ENCODE measurements at regions not wholly inside any gene's neighbourhood (a gene's known extent, or its start where the extent isn't known, plus 50 kb on each side); places are given as distances from the start of the nearest gene placed in this dataset.

DNA sequence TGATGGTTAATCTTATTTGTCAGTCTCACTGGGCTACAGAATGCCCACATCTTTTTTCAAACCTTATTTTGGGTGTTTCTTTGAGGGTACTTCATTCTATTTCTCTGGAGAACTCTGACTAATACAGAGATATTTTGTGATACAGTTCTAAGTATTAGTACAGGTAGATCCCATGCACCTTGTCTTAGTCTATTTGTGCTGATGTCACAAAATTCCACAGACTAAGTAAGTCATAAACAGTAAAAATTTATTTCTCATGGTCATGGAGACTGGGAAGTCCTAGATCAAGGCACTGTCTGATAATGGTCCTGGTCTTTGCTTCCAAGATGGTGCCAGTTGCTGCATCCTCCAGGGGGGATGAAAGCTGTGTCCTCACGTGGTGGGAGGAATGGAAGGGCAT is 68.6 kb upstream of the EPHA4 start:
- WGBS, 5 donors, result 81 to 90% (median 85%) methylated on average over 1 of the region's 1 CpG
- intact Hi-C loops (cut with DNase I; ENCODE audit: low total_unique reads), result no loop called here

GRCh38 chr2:221637851-221638250 is 65.7 kb upstream of the EPHA4 start:
- 76 to 98% (median 88%) methylated on average over 2 of the region's 2 CpGs for whole genome bisulfite sequencing, 5 donors
- H3K36me3 ChIP-seq, result no peaks in the 10 kb centered on the region
- H3K27me3 ChIP-seq (replicated peaks in 1 of 7), result no peaks in the 10 kb centered on the region
- H3K4me1 ChIP-seq, result no peaks in the 10 kb centered on the region
- H3K27ac ChIP-seq, result no peak overlapping the region
- H3K9me3 ChIP-seq, result peaks cover 0 to 9% (median 0%) of the 10 kb centered on the region in 8 donors
- intact Hi-C loops (cut with DNase I; ENCODE audit: low total_unique reads), result no loop called here
- no peak for TF ChIP-seq POLR2A (IDR thresholded peaks at IDR 0.05)
- TF ChIP-seq, protein P1, sequence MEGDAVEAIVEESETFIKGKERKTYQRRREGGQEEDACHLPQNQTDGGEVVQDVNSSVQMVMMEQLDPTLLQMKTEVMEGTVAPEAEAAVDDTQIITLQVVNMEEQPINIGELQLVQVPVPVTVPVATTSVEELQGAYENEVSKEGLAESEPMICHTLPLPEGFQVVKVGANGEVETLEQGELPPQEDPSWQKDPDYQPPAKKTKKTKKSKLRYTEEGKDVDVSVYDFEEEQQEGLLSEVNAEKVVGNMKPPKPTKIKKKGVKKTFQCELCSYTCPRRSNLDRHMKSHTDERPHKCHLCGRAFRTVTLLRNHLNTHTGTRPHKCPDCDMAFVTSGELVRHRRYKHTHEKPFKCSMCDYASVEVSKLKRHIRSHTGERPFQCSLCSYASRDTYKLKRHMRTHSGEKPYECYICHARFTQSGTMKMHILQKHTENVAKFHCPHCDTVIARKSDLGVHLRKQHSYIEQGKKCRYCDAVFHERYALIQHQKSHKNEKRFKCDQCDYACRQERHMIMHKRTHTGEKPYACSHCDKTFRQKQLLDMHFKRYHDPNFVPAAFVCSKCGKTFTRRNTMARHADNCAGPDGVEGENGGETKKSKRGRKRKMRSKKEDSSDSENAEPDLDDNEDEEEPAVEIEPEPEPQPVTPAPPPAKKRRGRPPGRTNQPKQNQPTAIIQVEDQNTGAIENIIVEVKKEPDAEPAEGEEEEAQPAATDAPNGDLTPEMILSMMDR (IDR thresholded peaks at IDR 0.05 in 8 of 11, conservative IDR thresholded peaks at IDR 0.05 in 3 of 11), result no peak
- TF ChIP-seq POLR2AphosphoS5 (IDR thresholded peaks at IDR 0.05), result no peak
- no peak for DNase-seq
- H3K4me3 ChIP-seq, result no peak overlapping the region

More for the DNA sequence above, 68.6 kb upstream of the EPHA4 start:
- Histone ChIP-seq H3K27me3 (replicated peaks in 1 of 7) (no peaks in the 10 kb centered on the region), H3K4me1 (no peaks in the 10 kb centered on the region), H3K36me3 (no peaks in the 10 kb centered on the region), H3K4me3 (no peak overlapping the region), H3K9me3 (peaks cover 0 to 9% (median 0%) of the 10 kb centered on the region in 8 donors), H3K27ac (no peak overlapping the region)
- TF ChIP-seq POLR2AphosphoS5 (IDR thresholded peaks at IDR 0.05) (no peak), POLR2A (IDR thresholded peaks at IDR 0.05) (no peak)
- TF ChIP-seq, protein P1 (IDR thresholded peaks at IDR 0.05 in 8 of 11, conservative IDR thresholded peaks at IDR 0.05 in 3 of 11), result no peak
- DNase-seq, result no peak

- Histone ChIP-seq H3K4me3 (no peak overlapping the region), H3K9me3 (peaks cover 0 to 7% (median 0%) of the 10 kb centered on the region in 8 donors), H3K27ac (no peak overlapping the region), H3K4me1 (no peaks in the 10 kb centered on the region), H3K27me3 (replicated peaks in 1 of 7) (no peaks in the 10 kb centered on the region), H3K36me3 (no peaks in the 10 kb centered on the region)
- DNase-seq, result no peak
- intact Hi-C loops (cut with DNase I; ENCODE audit: low total_unique reads), result no loop called here
- TF ChIP-seq POLR2AphosphoS5 (IDR thresholded peaks at IDR 0.05) (no peak), POLR2A (IDR thresholded peaks at IDR 0.05) (no peak)
- TF ChIP-seq, protein P1 (IDR thresholded peaks at IDR 0.05 in 8 of 11, conservative IDR thresholded peaks at IDR 0.05 in 3 of 11), result no peak
Observed at GRCh38 chr2:221635949-221636348, 63.8 kb upstream of the EPHA4 start.

DNA sequence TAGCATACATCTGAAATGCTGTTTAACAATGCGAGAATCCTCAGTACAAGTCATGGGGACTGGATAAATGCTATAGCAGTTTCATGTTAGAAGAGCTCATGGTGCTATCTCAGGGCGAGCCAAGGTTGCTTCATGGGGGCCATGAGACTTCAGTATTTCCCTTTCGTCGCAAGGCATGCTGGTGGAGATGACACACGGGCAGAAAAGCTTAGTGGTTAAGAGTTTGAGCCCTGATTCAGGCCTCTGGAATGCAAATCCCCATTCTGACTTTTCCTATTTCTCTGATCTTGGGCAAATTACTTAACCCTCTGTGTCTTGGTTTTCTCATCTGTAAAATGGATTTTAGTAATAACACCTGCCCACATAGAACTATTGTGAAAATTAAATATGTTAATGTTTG is 57.4 kb upstream of the EPHA4 start:
- Histone ChIP-seq H3K4me3 (no peak overlapping the region), H3K36me3 (no peaks in the 10 kb centered on the region), H3K27ac (no peak overlapping the region), H3K4me1 (no peaks in the 10 kb centered on the region), H3K9me3 (no peaks in the 10 kb centered on the region), H3K27me3 (replicated peaks in 1 of 7) (no peaks in the 10 kb centered on the region)
- TF ChIP-seq POLR2A (IDR thresholded peaks at IDR 0.05), result no peak
- TF ChIP-seq, protein P1 (IDR thresholded peaks at IDR 0.05 in 8 of 11, conservative IDR thresholded peaks at IDR 0.05 in 3 of 11), result no peak
- TF ChIP-seq POLR2AphosphoS5 (IDR thresholded peaks at IDR 0.05), result no peak
- 76 to 94% (median 83%) methylated on average over 5 of the region's 5 CpGs for WGBS, 5 donors
- no peak for DNase-seq
- intact Hi-C loops (cut with DNase I; ENCODE audit: low total_unique reads), result no loop called here
